ENCODE measurements at regions not wholly inside any gene's neighbourhood (a gene's known extent, or its start where the extent isn't known, plus 50 kb on each side); places are given as distances from the start of the nearest gene placed in this dataset.

- DNase-seq = no peak
Observed at GRCh38 chr12:13841358-13841757, 140.0 kb downstream of the GRIN2B start.

- no peak for DNase-seq
Observed at GRCh38 chr12:13839365-13840336, 141.8 kb downstream of the GRIN2B start.

- DNase-seq = no peak
Observed at GRCh38 chr12:13836099-13836498, 145.3 kb downstream of the GRIN2B start.

GRCh38 chr12:13835652-13836051, 145.8 kb downstream of the GRIN2B start:
- DNase-seq = no peak

- no peak for DNase-seq
Observed at GRCh38 chr12:13834241-13834640, 147.2 kb downstream of the GRIN2B start.

- DNase-seq = no peak
Observed at GRCh38 chr12:13817131-13817530, 164.3 kb downstream of the GRIN2B start.

GRCh38 chr12:13816394-13816793, 165.0 kb downstream of the GRIN2B start:
- no peak for DNase-seq

GRCh38 chr12:13812168-13812567, 169.2 kb downstream of the GRIN2B start:
- no peak for DNase-seq

GRCh38 chr12:13811061-13811460, 170.3 kb downstream of the GRIN2B start:
- DNase-seq = no peak

- DNase-seq = no peak
Observed at GRCh38 chr12:13805041-13805440, 176.4 kb downstream of the GRIN2B start.

- no peak for DNase-seq
Observed at GRCh38 chr12:13801543-13801942, 179.9 kb downstream of the GRIN2B start.

GRCh38 chr12:13799574-13799973, 181.8 kb downstream of the GRIN2B start:
- DNase-seq = peak; percentile 18

- DNase-seq = no peak
Observed at GRCh38 chr12:13798162-13798561, 183.2 kb downstream of the GRIN2B start.

GRCh38 chr12:13794706-13795105, 186.7 kb downstream of the GRIN2B start:
- no peak for DNase-seq

- DNase-seq = no peak
Observed at GRCh38 chr12:13790317-13790716, 191.1 kb downstream of the GRIN2B start.

GRCh38 chr12:13788626-13789025, 192.8 kb downstream of the GRIN2B start:
- no peak for DNase-seq

GRCh38 chr12:13786646-13787045, 194.8 kb downstream of the GRIN2B start:
- no peak for DNase-seq

- DNase-seq = peak; percentile 45
Observed at GRCh38 chr12:13784504-13784903, 196.9 kb downstream of the GRIN2B start.

GRCh38 chr12:13780453-13780852, 200.9 kb downstream of the GRIN2B start:
- no peak for DNase-seq

- no peak for DNase-seq
Observed at GRCh38 chr12:13777374-13777773, 204.0 kb downstream of the GRIN2B start.

- no peak for DNase-seq
Observed at GRCh38 chr12:13772264-13772663, 209.1 kb downstream of the GRIN2B start.

GRCh38 chr12:13770576-13770975, 210.8 kb downstream of the GRIN2B start:
- no peak for DNase-seq

GRCh38 chr12:13769966-13770365, 211.4 kb downstream of the GRIN2B start:
- DNase-seq = no peak

GRCh38 chr12:13769273-13769672, 212.1 kb downstream of the GRIN2B start:
- DNase-seq = no peak

All from tongue (tissue), 1 donor.